Gastrocnemius medialis (tissue), 4 donors: ENCODE measurements at regions not wholly inside any gene's neighbourhood (a gene's known extent, or its start where the extent isn't known, plus 50 kb on each side); places are given as distances from the start of the nearest gene placed in this dataset.

Experiments
- POLR2A ChIP-seq, 2 donors: fragments of 450-650 bp; IDR thresholded peaks; one replicate each; pipeline ENCODE4 v1.6.1; 2017; ENCODE audit warnings: antibody characterized with exemption in 2 of 2, mild to moderate bottlenecking in 2 of 2, moderate library complexity in 2 of 2
- TF ChIP-seq, protein P1 (sequence below), 5 experiments: fragments of 450-650 bp in 3 of 5; fragments of 200-600 bp in 2 of 5; sonication (generic) in 2 of 5; IDR thresholded peaks in 4 of 5; conservative IDR thresholded peaks in 1 of 5; 1 replicate in 4 of 5; 2 replicates in 1 of 5; pipeline ENCODE4 v1.5.1; 2016 to 2019; ENCODE audit warnings: antibody characterized with exemption in 5 of 5, mild to moderate bottlenecking in 3 of 5, moderate library complexity in 3 of 5

- TF ChIP-seq, protein P1, sequence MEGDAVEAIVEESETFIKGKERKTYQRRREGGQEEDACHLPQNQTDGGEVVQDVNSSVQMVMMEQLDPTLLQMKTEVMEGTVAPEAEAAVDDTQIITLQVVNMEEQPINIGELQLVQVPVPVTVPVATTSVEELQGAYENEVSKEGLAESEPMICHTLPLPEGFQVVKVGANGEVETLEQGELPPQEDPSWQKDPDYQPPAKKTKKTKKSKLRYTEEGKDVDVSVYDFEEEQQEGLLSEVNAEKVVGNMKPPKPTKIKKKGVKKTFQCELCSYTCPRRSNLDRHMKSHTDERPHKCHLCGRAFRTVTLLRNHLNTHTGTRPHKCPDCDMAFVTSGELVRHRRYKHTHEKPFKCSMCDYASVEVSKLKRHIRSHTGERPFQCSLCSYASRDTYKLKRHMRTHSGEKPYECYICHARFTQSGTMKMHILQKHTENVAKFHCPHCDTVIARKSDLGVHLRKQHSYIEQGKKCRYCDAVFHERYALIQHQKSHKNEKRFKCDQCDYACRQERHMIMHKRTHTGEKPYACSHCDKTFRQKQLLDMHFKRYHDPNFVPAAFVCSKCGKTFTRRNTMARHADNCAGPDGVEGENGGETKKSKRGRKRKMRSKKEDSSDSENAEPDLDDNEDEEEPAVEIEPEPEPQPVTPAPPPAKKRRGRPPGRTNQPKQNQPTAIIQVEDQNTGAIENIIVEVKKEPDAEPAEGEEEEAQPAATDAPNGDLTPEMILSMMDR (IDR thresholded peaks at IDR 0.05 in 4 of 5, conservative IDR thresholded peaks at IDR 0.05 in 1 of 5): no peak
- TF ChIP-seq POLR2A (IDR thresholded peaks at IDR 0.05): no peak
Observed at GRCh38 chr2:83725735-83726134, 733.3 kb downstream of the SUCLG1 start.
